ENCODE measurements at regions not wholly inside any gene's neighbourhood (a gene's known extent, or its start where the extent isn't known, plus 50 kb on each side); places are given as distances from the start of the nearest gene placed in this dataset.
"Not testable (repeated sequence)": the region's sequence is repeated elsewhere in the genome, so short reads cannot be mapped to it uniquely, and the experiment has no call there.

DNA sequence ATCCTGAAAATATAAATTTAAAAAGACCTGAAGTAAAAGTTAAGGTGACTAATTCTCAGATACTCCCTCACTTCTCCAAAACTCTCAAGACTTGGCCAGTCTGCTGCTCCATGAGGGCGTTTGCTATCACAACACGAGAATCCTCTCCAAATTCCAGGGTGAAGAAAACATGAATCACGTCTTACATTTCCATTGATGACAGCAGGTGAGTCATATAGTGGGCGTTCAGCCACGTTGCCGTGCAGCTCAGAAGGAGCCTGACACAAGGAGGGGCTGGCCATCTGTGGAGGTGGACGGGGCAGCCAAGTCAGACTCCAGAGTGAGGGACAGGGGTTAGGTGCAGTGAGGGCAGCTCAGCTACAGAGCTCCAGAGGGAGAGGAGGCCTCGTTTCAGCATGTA is 555.1 kb upstream of the ADAMTS16 start:
- H3K9me3 ChIP-seq, result no peaks in the 10 kb centered on the region
- H3K36me3 ChIP-seq, result no peaks in the 10 kb centered on the region
- H3K4me3 ChIP-seq, result no peak overlapping the region
- no peak overlapping the region for H3K27ac ChIP-seq
- intact Hi-C loops (cut with DNase I), result no loop called here
- TF ChIP-seq, protein P1, sequence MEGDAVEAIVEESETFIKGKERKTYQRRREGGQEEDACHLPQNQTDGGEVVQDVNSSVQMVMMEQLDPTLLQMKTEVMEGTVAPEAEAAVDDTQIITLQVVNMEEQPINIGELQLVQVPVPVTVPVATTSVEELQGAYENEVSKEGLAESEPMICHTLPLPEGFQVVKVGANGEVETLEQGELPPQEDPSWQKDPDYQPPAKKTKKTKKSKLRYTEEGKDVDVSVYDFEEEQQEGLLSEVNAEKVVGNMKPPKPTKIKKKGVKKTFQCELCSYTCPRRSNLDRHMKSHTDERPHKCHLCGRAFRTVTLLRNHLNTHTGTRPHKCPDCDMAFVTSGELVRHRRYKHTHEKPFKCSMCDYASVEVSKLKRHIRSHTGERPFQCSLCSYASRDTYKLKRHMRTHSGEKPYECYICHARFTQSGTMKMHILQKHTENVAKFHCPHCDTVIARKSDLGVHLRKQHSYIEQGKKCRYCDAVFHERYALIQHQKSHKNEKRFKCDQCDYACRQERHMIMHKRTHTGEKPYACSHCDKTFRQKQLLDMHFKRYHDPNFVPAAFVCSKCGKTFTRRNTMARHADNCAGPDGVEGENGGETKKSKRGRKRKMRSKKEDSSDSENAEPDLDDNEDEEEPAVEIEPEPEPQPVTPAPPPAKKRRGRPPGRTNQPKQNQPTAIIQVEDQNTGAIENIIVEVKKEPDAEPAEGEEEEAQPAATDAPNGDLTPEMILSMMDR (IDR thresholded peaks at IDR 0.05), result no peak
- TF ChIP-seq POLR2A (IDR thresholded peaks at IDR 0.05) (no peak), POLR2AphosphoS5 (IDR thresholded peaks at IDR 0.05) (no peak)
- H3K27me3 ChIP-seq (replicated peaks; ENCODE audit: insufficient read depth), result no peaks in the 10 kb centered on the region
- DNase-seq (ENCODE audit: low spot score), result no peak
- 52% methylated on average over 8 of the region's 8 CpGs for WGBS
- no peaks in the 10 kb centered on the region for H3K4me1 ChIP-seq (replicated peaks)

DNA sequence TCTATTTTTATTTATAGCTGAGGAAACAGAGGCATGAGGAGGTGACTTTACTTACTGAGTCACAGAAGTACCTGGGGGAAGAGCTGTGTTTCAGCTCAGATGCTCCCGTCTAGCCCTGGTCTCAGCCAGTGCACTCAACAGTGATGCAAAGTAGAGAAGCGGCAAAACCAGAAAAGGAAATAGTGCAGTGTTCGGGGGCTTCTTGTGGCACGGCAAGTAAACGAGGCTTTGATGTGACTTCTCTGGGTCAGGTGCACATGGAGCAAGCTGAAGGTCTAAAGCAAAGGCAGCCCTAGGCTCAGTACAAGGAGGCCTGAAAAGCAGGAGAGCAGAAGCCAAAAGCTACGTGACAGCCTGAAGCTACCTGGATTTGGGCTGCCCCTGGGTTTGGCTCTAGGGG is 526.7 kb upstream of the ADAMTS16 start:
- no peak for DNase-seq (ENCODE audit: low spot score)
- intact Hi-C loops (cut with DNase I), result no loop called here
- no peak for TF ChIP-seq POLR2AphosphoS5 (IDR thresholded peaks at IDR 0.05)
- no peak for TF ChIP-seq POLR2A (IDR thresholded peaks at IDR 0.05)
- TF ChIP-seq, protein P1 (IDR thresholded peaks at IDR 0.05), result no peak
- WGBS, result 90% methylated on average over 6 of the region's 6 CpGs
- no peaks in the 10 kb centered on the region for H3K27me3 ChIP-seq (replicated peaks; ENCODE audit: insufficient read depth)
- H3K9me3 ChIP-seq, result no peaks in the 10 kb centered on the region
- H3K4me3 ChIP-seq, result no peak overlapping the region
- H3K36me3 ChIP-seq, result no peaks in the 10 kb centered on the region
- no peak overlapping the region for H3K27ac ChIP-seq
- H3K4me1 ChIP-seq (replicated peaks), result no peaks in the 10 kb centered on the region

DNA sequence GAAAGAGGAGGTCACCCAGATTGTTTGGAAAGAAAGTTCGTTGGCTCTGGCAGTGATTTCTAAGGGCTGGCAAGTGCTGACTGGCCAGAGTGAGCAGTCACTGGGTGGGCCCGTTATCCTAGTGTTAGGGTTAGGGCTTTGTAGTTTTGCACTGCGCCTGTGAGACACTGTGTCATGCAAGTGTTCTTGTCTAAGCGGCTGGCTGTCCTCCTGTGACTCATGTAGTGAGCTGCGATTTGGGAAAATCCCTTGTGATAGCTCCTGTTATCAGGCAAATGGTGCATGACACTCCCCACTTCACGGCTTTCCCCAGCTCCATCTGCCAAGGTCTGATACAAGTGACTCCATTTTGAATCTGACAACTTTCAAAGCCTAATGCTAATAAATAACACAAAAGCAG is 526.0 kb upstream of the ADAMTS16 start:
- intact Hi-C loops (cut with DNase I), result no loop called here
- WGBS, result 61% methylated on average over 6 of the region's 6 CpGs
- no peaks in the 10 kb centered on the region for H3K9me3 ChIP-seq
- TF ChIP-seq POLR2A (IDR thresholded peaks at IDR 0.05) (no peak), POLR2AphosphoS5 (IDR thresholded peaks at IDR 0.05) (no peak)
- TF ChIP-seq, protein P1 (IDR thresholded peaks at IDR 0.05), result no peak
- no peak for DNase-seq (ENCODE audit: low spot score)
- H3K27me3 ChIP-seq (replicated peaks; ENCODE audit: insufficient read depth), result no peaks in the 10 kb centered on the region
- no peak overlapping the region for H3K27ac ChIP-seq
- H3K4me3 ChIP-seq, result no peak overlapping the region
- H3K36me3 ChIP-seq, result no peaks in the 10 kb centered on the region
- no peaks in the 10 kb centered on the region for H3K4me1 ChIP-seq (replicated peaks)

DNA sequence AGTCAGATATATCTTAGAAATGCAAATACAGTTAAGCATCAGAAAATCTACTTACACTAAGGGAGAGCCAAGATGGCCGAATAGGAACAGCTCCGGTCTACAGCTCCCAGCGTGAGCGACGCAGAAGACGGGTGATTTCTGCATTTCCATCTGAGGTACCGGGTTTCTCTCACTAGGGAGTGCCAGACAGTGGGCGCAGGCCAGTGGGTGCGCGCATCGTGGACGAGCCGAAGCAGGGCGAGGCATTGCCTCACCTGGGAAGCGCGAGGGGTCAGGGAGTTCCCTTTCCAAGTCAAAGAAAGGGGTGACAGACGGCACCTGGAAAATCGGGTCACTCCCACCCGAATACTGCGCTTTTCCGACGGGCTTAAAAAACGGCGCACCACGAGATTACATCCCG is 524.8 kb upstream of the ADAMTS16 start:
- H3K9me3 ChIP-seq; H3K36me3 ChIP-seq; H3K4me3 ChIP-seq; H3K27ac ChIP-seq; DNase-seq (ENCODE audit: low spot score); H3K27me3 ChIP-seq (replicated peaks; ENCODE audit: insufficient read depth); intact Hi-C loops (cut with DNase I); H3K4me1 ChIP-seq (replicated peaks): not testable (repeated sequence)
- 94% methylated on average over 14 of the region's 26 CpGs for WGBS

DNA sequence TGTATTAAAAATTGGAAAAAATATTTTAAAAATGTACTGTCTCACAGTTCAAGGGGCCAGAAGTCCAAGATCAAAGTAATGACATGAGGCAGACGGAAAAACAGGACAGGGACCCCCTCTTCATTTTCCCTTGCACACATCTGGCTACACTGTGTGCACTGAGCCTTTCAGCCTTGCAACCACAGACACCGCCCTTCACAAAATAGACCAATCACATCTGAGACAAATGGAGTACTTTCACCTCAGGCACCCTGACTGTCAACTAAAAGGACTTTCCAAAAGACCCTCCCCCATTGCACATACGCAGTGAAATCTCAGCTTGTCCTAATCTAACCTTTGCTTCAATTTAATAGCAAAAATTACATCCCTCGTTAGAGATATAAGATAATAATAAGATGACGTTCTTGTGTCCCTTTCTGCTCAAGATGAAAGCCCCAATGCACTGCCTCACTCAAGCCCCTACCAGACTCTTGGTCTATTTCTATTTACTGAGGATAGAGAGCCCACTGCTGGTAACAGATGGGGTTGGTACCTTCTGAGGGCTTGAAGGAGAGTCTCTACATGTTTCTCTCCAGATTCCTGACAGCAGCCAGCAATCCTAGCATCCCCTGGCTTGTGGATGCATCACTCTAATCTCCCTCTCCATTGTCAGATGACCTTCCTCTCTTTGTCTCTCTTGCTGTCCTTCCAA is 514.8 kb upstream of the ADAMTS16 start:
- H3K4me1 ChIP-seq (replicated peaks), result no peaks in the 10 kb centered on the region
- intact Hi-C loops (cut with DNase I), result no loop called here
- no peaks in the 10 kb centered on the region for H3K27me3 ChIP-seq (replicated peaks; ENCODE audit: insufficient read depth)

More for the DNA sequence above, 514.8 kb upstream of the ADAMTS16 start:
- no peak for DNase-seq (ENCODE audit: low spot score)
- Histone ChIP-seq H3K27ac (no peak overlapping the region), H3K4me3 (no peak overlapping the region), H3K9me3 (no peaks in the 10 kb centered on the region), H3K36me3 (no peaks in the 10 kb centered on the region)
- 84% methylated on average over 5 of the region's 5 CpGs for WGBS
- TF ChIP-seq POLR2A (IDR thresholded peaks at IDR 0.05) (no peak), POLR2AphosphoS5 (IDR thresholded peaks at IDR 0.05) (no peak)
- TF ChIP-seq, protein P1 (IDR thresholded peaks at IDR 0.05), result no peak

Data from prostate gland (tissue), 2 donors.